ENCODE measurements at regions not wholly inside any gene's neighbourhood (a gene's known extent, or its start where the extent isn't known, plus 50 kb on each side); places are given as distances from the start of the nearest gene placed in this dataset.
"Not testable (repeated sequence)": the region's sequence is repeated elsewhere in the genome, so short reads cannot be mapped to it uniquely, and the experiment has no call there.

- Histone ChIP-seq H3K9me3 (ENCODE audit: low read length) (no peaks in the 10 kb centered on the region), H3K36me3 (ENCODE audit: insufficient read depth, low read length) (no peaks in the 10 kb centered on the region), H3K27ac (ENCODE audit: low read depth, low read length) (no peak overlapping the region), H3K4me1 (ENCODE audit: insufficient read depth, low read length) (no peaks in the 10 kb centered on the region), H3K4me3 (ENCODE audit: low read length) (no peak overlapping the region), H3K27me3 (ENCODE audit: insufficient read depth, low read length, poor library complexity, severe bottlenecking) (no peaks in the 10 kb centered on the region)
- H3K9me3 Mint-ChIP-seq, result no peaks in the 10 kb centered on the region
- H3K27ac Mint-ChIP-seq, result no peak overlapping the region
- CTCF ChIA-PET, result no interaction called here
- H3K4me3 Mint-ChIP-seq, result no peak overlapping the region
- no peak for DNase-seq
- H3K27me3 Mint-ChIP-seq, result peaks cover 9 to 13% of the 10 kb centered on the region in 2 donors
- H3K36me3 Mint-ChIP-seq, result no peaks in the 10 kb centered on the region
- H3K4me1 Mint-ChIP-seq, result no peaks in the 10 kb centered on the region
- POLR2A ChIA-PET, result no interaction called here
These were observed 111.5 kb upstream of the HAND1 start for GRCh38 chr5:154589511-154589910.

GRCh38 chr5:154588833-154589425 is 110.9 kb upstream of the HAND1 start:
- H3K36me3 ChIP-seq (ENCODE audit: insufficient read depth, low read length); H3K27ac ChIP-seq (ENCODE audit: low read depth, low read length); H3K4me3 ChIP-seq (ENCODE audit: low read length); H3K9me3 ChIP-seq (ENCODE audit: low read length); H3K4me3 Mint-ChIP-seq; H3K9me3 Mint-ChIP-seq; H3K4me1 ChIP-seq (ENCODE audit: insufficient read depth, low read length); POLR2A ChIA-PET; H3K27me3 ChIP-seq (ENCODE audit: insufficient read depth, low read length, poor library complexity, severe bottlenecking); H3K4me1 Mint-ChIP-seq; CTCF ChIA-PET; DNase-seq; H3K36me3 Mint-ChIP-seq: not testable (repeated sequence)
- Mint-ChIP-seq H3K27me3 (peaks cover 9 to 13% of the 10 kb centered on the region in 2 donors), H3K27ac (peak overlapping the region in 1 of 8 donors; percentile 61)

- H3K4me1 ChIP-seq (ENCODE audit: insufficient read depth, low read length), result no peaks in the 10 kb centered on the region
- no peaks in the 10 kb centered on the region for H3K36me3 ChIP-seq (ENCODE audit: insufficient read depth, low read length)
- Mint-ChIP-seq H3K27me3 (peaks cover 9 to 13% of the 10 kb centered on the region in 2 donors), H3K27ac (no peak overlapping the region), H3K36me3 (no peaks in the 10 kb centered on the region), H3K4me3 (no peak overlapping the region), H3K4me1 (no peaks in the 10 kb centered on the region), H3K9me3 (no peaks in the 10 kb centered on the region)
- no peak overlapping the region for H3K4me3 ChIP-seq (ENCODE audit: low read length)
- ChIA-PET CTCF (no interaction called here), POLR2A (no interaction called here)
- H3K27me3 ChIP-seq (ENCODE audit: insufficient read depth, low read length, poor library complexity, severe bottlenecking), result no peaks in the 10 kb centered on the region
- H3K27ac ChIP-seq (ENCODE audit: low read depth, low read length), result no peak overlapping the region
- no peak for DNase-seq
- no peaks in the 10 kb centered on the region for H3K9me3 ChIP-seq (ENCODE audit: low read length)
These were observed 110.2 kb upstream of the HAND1 start for GRCh38 chr5:154588091-154588774.

GRCh38 chr5:154587123-154588026 is 109.3 kb upstream of the HAND1 start:
- Histone ChIP-seq H3K27me3 (ENCODE audit: insufficient read depth, low read length, poor library complexity, severe bottlenecking) (no peaks in the 10 kb centered on the region), H3K9me3 (ENCODE audit: low read length) (no peaks in the 10 kb centered on the region), H3K4me1 (ENCODE audit: insufficient read depth, low read length) (no peaks in the 10 kb centered on the region), H3K36me3 (ENCODE audit: insufficient read depth, low read length) (no peaks in the 10 kb centered on the region), H3K4me3 (ENCODE audit: low read length) (no peak overlapping the region), H3K27ac (ENCODE audit: low read depth, low read length) (no peak overlapping the region)
- H3K36me3 Mint-ChIP-seq, result no peaks in the 10 kb centered on the region
- ChIA-PET CTCF (interaction anchor here (0.7 kb wide), 1 partner anchor 355 kb away, joined by 3 read pairs; no protein-coding TSS in a partner anchor), POLR2A (no interaction called here)
- peaks cover 7 to 13% of the 10 kb centered on the region in 2 donors for H3K27me3 Mint-ChIP-seq
- no peaks in the 10 kb centered on the region for H3K9me3 Mint-ChIP-seq
- no peaks in the 10 kb centered on the region for H3K4me1 Mint-ChIP-seq
- no peak overlapping the region for H3K27ac Mint-ChIP-seq
- DNase-seq, result no peak
- H3K4me3 Mint-ChIP-seq, result no peak overlapping the region

GRCh38 chr5:154583671-154584177 is 105.7 kb upstream of the HAND1 start:
- H3K9me3 Mint-ChIP-seq, result no peaks in the 10 kb centered on the region
- Histone ChIP-seq H3K9me3 (ENCODE audit: low read length) (no peaks in the 10 kb centered on the region), H3K4me1 (ENCODE audit: insufficient read depth, low read length) (no peaks in the 10 kb centered on the region), H3K4me3 (ENCODE audit: low read length) (no peak overlapping the region), H3K36me3 (ENCODE audit: insufficient read depth, low read length) (no peaks in the 10 kb centered on the region), H3K27ac (ENCODE audit: low read depth, low read length) (no peak overlapping the region), H3K27me3 (ENCODE audit: insufficient read depth, low read length, poor library complexity, severe bottlenecking) (no peaks in the 10 kb centered on the region)
- no peak for DNase-seq
- H3K27ac Mint-ChIP-seq, result no peak overlapping the region
- H3K4me1 Mint-ChIP-seq, result no peaks in the 10 kb centered on the region
- ChIA-PET POLR2A (no interaction called here), CTCF (no interaction called here)
- H3K27me3 Mint-ChIP-seq, result peaks cover 6 to 25% of the 10 kb centered on the region in 2 donors
- peak overlapping the region in 1 of 7 donors; percentile 40 for H3K4me3 Mint-ChIP-seq
- H3K36me3 Mint-ChIP-seq, result no peaks in the 10 kb centered on the region

GRCh38 chr5:154580422-154580821 is 102.4 kb upstream of the HAND1 start:
- no peak for DNase-seq
- Mint-ChIP-seq H3K4me1 (peaks cover 1 to 4% (median 4%) of the 10 kb centered on the region in 3 donors), H3K4me3 (no peak overlapping the region), H3K27me3 (peaks cover 11 to 36% of the 10 kb centered on the region in 2 donors), H3K27ac (no peak overlapping the region), H3K9me3 (no peaks in the 10 kb centered on the region), H3K36me3 (no peaks in the 10 kb centered on the region)
- ChIA-PET POLR2A (no interaction called here), CTCF (no interaction called here)
- H3K4me1 ChIP-seq (ENCODE audit: insufficient read depth, low read length), result no peaks in the 10 kb centered on the region
- no peak overlapping the region for H3K4me3 ChIP-seq (ENCODE audit: low read length)
- no peaks in the 10 kb centered on the region for H3K36me3 ChIP-seq (ENCODE audit: insufficient read depth, low read length)
- peaks cover 6% of the 10 kb centered on the region for H3K27me3 ChIP-seq (ENCODE audit: insufficient read depth, low read length, poor library complexity, severe bottlenecking)
- H3K9me3 ChIP-seq (ENCODE audit: low read length), result no peaks in the 10 kb centered on the region
- H3K27ac ChIP-seq (ENCODE audit: low read depth, low read length), result no peak overlapping the region

- Mint-ChIP-seq H3K27ac (peak overlapping the region in 1 of 8 donors; percentile 10), H3K27me3 (peaks cover 9 to 40% of the 10 kb centered on the region in 2 donors), H3K4me1 (peaks cover 1 to 4% (median 4%) of the 10 kb centered on the region in 3 donors), H3K36me3 (no peaks in the 10 kb centered on the region), H3K4me3 (no peak overlapping the region), H3K9me3 (no peaks in the 10 kb centered on the region)
- no peak for DNase-seq
- Histone ChIP-seq H3K27ac (ENCODE audit: low read depth, low read length) (no peak overlapping the region), H3K27me3 (ENCODE audit: insufficient read depth, low read length, poor library complexity, severe bottlenecking) (peaks cover 6% of the 10 kb centered on the region), H3K9me3 (ENCODE audit: low read length) (no peaks in the 10 kb centered on the region), H3K36me3 (ENCODE audit: insufficient read depth, low read length) (no peaks in the 10 kb centered on the region), H3K4me3 (ENCODE audit: low read length) (no peak overlapping the region), H3K4me1 (ENCODE audit: insufficient read depth, low read length) (no peaks in the 10 kb centered on the region)
- CTCF ChIA-PET, result no interaction called here
- POLR2A ChIA-PET, result no interaction called here
These were observed 99.4 kb upstream of the HAND1 start for GRCh38 chr5:154577416-154577815.

GRCh38 chr5:154576429-154576806 is 98.4 kb upstream of the HAND1 start:
- Histone ChIP-seq H3K4me1 (ENCODE audit: insufficient read depth, low read length) (no peaks in the 10 kb centered on the region), H3K36me3 (ENCODE audit: insufficient read depth, low read length) (no peaks in the 10 kb centered on the region), H3K9me3 (ENCODE audit: low read length) (no peaks in the 10 kb centered on the region), H3K27ac (ENCODE audit: low read depth, low read length) (no peak overlapping the region), H3K4me3 (ENCODE audit: low read length) (no peak overlapping the region), H3K27me3 (ENCODE audit: insufficient read depth, low read length, poor library complexity, severe bottlenecking) (peaks cover 6% of the 10 kb centered on the region)
- Mint-ChIP-seq H3K27me3 (peaks cover 9 to 37% of the 10 kb centered on the region in 2 donors), H3K36me3 (no peaks in the 10 kb centered on the region), H3K4me1 (peaks cover 1 to 4% (median 4%) of the 10 kb centered on the region in 3 donors), H3K27ac (no peak overlapping the region), H3K9me3 (no peaks in the 10 kb centered on the region), H3K4me3 (no peak overlapping the region)
- DNase-seq, result no peak
- ChIA-PET CTCF (no interaction called here), POLR2A (no interaction called here)
